NCI-H774 (cell line): ENCODE measurements at regions not wholly inside any gene's neighbourhood (a gene's known extent, or its start where the extent isn't known, plus 50 kb on each side); places are given as distances from the start of the nearest gene placed in this dataset.
"Not testable (repeated sequence)": the region's sequence is repeated elsewhere in the genome, so short reads cannot be mapped to it uniquely, and the experiment has no call there.

Experiments used
- DNase-seq: peaks from one replicate; lab custom pipeline; 2025; lab: John Stamatoyannopoulos, UW

DNA sequence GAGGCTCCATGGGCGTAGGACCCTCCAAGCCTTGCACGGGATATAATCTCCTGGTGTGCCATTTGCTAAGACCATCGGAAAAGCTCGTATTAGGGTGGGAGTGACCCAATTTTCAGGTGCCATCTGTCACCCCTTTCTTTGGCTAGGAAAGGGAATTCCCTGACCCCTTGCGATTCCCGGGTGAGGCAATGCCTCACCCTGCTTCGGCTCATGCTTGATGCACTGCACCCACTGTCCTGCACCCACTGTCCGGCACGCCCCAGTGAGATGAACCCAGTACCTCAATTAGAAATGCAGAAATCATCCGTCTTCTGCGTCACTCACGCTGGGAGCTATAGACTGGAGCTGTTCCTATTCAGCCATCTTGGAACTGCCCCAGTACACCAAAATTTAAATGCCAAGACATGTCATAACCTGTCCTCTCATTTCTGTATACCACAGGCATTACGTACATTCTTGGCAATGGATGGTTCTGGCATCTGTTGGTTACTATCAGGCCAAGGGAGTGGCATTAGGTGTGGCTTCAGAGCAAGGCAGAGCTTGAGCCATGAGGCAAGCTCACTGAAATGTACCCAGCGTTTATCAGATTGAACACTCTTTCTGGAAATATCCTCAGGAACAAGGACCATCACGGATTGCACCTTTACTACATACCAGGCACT is 95.4 kb upstream of the GALNT18 start:
- DNase-seq: no peak

DNA sequence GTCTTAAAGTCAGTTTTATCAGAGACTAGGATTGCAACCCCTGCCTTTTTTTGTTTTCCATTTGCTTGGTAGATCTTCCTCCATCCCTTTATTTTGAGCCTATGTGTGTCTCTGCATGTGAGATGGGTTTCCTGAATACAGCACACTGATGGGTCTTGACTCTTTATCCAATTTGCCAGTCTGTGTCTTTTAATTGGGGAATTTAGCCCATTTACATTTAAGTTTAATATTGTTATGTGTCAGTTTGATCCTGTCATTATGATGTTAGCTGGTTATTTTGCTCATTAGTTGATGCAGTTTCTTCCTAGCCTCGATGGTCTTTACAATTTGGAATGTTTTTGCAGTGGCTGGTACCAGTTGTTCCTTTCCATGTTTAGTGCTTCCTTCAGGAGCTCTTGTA is 93.3 kb upstream of the GALNT18 start:
- DNase-seq: not testable (repeated sequence)

DNA sequence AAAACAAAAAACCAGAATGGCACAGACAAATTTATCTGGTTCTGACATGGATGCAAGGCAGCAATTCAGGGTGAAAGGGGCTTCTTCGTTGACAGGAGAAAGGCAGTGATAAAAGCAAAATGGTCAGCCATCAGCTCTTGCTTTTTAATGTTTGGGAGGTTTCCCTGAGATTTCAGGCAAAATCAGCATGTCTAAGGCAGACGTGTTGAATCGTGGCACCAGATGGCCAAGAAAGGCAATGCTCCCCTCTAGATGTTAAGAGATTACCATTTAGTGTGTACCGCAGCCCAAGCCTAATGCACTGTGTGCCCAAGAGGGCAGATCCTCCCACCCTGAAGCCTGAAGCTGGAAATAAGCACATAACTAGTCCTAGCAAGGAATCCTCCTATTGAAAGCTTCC is 88.8 kb upstream of the GALNT18 start:
- DNase-seq: no peak

DNA sequence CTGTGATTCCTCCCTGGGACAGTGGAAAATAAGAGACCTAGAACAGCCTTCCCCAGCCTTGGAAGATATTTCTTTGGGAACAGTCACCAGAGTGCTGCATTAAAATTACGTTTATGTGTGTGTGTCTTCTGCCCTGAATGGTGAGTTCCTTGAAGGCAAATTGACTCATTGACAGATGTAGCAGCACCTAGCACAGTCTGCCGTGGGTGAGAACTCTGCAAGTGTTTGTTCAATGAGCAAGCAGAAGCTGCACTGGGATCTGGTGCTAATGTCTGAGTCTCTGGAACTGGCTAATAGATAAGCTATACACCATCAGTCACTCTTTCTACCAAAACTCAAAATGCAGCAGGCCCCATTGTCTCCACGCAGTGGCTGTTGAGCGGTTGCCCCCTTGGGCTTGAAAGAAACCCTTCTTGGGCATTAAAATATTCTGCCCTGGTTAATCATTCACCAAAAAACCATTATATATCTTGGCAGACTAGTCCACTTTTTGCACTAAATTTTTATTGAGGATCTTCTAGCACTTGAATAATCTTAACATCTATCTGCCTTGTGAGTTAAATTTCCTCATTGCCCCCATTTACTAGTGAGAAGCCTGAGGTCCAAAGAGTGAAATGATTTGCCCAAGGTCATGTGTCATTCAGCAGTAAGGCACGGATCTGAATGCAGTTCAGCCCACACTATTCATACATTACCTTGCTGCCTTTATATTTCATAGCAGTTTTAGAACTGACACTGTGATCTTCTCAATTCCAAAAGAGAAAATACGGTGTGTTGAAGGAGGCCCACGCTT is 87.8 kb upstream of the GALNT18 start:
- no peak for DNase-seq

DNA sequence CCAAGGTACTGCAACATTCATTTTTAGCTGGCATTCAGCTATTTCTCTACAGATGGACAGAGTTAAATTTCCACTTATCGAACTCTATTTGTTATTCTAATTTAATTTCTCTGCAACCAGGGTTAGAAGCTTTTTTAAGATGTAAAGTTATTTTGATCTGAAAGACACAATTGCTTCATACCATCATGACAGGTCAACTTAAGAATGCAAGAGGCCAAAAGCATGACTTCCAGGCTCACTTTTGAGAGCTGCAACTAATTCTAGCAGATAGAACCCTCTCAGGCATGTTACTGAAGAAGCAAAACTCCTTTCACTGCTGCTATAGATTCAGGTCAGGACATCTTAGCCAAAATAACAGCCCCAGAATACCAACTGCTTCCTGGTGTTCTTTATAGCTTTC is 86.5 kb upstream of the GALNT18 start:
- no peak for DNase-seq

DNA sequence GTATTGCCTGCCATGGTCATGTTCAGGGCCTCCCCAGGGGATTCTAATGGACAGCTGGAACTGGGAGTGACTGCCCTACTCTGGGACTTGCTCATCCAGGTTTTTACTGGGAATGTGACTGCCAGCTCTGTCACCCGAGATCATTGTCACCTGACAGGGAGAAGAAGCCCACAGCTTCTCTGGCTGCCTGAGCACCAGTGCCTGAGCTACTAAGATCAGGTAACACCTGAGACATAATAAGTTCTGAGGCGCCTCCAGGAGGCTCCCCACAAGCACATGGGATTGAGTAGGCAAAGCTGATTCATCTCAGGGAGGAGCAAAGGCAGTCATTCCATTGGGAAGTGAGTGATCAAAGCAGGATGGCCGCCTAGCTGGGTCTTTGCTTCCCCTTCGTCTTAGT is 84.2 kb upstream of the GALNT18 start:
- no peak for DNase-seq

DNA sequence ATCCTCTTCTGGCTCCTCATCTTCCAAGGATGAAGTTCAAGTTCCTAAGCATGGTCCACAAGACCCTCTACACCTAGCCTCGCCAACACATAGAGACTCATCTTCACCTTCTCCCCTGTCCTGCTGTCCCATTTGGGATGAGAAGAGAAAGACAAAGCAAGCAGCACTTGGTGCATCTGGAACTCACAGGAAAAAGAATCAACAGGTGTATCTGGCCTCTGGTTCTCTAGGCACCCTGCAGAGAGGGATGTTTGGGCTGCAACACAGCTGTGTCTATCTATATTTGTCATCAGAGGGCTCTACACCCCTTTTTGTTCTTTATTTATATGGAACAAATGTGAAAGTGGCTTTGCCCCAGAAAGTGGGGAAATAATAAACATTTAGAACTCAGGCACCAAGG is 82.1 kb upstream of the GALNT18 start:
- DNase-seq: no peak

DNA sequence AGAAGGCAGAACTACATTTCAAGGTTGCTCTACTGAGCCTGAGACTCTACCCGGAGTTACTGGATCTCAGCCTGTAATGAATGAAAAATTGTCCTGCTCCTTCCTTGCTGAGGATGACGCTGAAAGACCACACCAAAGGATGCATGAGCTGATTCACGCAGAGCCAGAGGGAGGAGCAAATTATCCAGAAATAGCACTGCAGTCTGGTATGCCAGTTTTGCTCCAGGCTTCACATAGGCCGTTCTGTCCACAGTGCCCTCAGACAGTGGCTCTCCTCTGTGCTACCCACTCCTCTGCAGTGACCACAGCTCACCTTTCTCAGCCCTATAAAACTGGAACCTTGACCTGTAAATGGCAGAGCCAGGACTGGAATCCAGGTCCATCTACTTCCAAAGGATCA is 79.3 kb upstream of the GALNT18 start:
- no peak for DNase-seq

DNA sequence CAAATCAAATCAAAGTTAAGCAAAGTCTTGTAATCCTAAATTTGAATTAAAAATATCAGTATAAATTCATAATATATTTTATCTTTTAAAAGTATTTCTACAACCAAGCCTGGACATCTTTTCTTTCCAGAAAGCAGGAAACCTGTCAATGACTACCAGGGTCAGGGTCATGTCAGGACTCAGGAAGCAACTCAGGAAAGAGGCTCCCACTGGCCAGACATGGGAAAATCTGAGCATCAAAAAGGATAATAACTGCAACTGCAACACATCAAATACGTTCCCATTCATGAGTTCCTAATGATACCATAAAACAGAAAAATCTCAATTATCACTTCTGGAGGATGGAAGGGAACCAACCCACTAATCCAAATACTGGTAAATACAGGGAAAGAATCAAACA is 76.0 kb upstream of the GALNT18 start:
- DNase-seq: no peak

DNA sequence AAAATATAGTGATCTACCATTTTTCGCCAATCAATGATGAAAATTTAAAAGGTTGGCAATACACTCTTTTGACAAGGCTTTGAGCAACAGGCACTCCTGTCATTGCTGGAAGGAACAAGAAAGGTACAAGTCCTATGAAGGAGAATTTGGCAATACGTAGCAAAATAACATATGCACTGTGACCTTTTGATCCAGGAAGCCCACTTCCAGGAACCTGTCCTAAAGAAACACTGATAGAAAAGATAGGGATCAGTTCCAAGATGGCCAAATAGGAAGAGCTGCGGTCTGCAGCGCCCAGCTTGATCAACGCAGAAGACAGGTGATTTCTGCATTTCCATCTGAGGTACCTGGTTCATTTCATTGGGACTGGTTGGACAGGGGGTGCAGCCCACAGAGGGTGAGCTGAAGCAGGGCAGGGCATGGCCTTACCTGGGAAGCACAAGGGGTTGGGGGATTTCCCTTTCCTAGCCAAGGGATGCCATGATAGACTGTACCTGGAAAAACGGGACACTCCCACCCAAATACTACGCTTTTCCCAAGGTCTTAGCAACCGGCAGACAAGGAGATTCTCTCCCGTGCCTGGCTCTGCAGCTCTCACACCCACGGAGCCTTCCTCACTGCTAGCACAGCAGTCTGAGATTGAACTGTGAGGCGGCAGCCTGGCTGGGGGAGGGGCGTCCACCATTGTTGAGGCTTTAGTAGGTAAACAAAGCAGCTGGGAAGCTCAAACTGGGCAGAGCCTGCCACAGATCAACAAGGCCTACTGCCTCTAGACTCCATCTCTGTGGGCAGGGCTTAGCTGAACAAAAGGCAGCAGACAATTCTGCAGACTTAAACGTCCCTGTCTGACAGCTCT is 69.7 kb upstream of the GALNT18 start:
- DNase-seq: peak; percentile 75

DNA sequence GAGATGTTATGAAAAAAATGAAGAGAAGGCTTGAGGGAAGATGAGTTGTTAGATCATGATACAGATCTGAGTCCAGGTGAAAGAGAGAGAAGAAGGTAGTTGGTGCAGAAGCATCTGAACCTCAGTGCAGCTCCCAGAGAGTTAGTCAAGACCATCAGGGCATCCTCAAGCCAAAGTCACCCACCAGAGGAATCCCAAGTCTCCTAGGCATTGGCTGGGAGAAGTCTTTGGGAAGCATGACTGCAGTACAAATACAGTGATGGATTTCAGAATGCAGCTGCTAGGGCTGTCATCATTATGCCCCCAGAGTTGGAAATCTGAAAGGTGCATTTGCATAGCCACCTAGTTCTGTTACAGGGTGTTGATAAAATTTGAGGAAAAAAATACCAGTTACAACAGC is 59.7 kb upstream of the GALNT18 start:
- DNase-seq: no peak

DNA sequence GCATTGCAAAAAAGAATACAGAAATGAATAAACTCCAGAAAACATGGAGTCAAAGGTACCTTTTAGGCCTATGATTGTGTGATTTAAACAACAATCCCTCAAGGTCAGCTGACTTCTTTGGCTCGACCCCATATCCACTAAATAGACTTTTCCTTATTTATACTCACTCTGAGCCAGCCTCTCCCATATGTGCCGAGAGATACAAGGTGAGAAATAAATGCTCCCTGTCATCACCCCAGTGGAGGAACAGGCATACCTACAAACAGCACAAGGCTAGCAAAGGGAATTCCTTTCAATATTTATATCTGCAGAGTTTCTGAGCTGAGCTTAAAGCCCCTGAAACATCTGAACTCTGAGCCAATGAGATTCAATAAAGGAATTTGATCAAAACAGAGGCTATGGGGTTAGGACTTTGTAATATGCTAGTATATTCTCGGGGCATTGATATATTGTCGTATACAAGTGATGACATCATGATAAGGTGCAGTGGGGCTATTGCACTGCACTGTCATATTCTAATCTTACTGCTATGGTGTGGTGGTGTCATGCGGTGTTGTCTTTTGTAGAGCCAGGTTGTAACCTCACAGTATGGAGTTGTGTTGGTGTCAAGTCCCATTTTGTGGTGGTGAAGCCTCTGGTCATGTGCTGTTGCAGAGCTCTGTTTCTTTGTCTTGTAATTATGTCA is 56.0 kb upstream of the GALNT18 start:
- no peak for DNase-seq

DNA sequence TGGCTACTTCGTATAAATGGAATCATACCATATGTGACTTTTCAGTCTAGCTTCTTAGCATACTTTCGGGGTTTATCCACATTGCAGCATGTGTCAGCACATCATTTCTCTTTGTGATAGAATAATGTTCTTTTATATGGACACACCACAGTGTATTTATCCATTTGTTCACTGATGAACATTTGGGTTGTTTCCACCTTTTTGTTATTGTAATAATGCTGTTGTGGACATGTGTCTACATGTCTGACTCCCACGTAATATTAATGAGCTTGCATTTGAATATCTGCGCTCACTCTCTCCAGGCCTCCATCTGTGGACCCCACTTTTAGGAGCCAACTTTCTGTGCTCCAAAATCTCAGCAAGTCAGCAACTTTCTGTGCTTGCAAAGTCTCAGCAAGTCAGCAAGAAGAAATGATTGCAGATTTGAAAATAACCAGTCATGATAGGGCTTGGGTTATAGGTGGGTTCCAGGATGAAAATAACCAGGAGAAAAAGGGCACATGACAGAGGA is 53.9 kb upstream of the GALNT18 start:
- DNase-seq: no peak

DNA sequence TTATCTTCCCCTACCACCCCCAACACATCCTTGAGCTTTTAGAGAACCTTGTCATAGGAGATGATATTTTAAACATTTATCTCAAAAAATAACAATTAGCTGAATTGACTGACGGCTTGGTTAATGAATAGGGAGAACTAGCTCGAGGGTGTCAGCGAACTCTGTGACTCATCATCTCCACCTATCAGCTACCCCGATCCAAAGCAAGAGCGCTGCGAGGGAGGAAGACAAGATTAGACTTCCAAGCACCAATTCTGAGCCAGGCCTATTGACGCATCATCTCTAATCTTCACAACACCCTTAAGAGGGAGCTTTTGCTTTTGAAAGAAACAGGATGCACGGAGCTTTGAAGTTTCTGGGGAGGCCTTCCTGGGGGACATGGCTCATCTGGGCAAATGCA is 51.0 kb upstream of the GALNT18 start:
- no peak for DNase-seq

DNA sequence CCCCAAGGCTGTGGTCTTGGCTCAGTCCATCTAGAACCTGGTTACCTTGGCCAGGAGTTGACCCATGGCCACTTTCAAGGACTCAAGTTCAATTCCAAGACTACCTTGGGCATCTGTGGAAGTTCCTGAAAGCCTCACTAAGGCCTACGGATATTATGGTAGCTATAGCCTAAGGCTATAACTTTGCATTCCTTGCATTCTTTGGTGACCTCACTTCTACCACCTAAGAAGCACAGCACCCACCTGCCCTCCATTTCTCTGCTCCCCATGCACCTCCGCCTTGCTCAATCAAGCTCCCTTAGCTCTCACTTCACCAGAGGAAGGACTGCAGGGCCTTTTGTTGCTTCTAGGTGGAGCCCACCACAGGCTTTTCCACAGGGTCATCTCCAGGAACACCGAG is 50.3 kb upstream of the GALNT18 start:
- DNase-seq: no peak
